DMS153 treated with DMSO at 0.1 percent for 48 hours (cell line): ENCODE measurements at regions not wholly inside any gene's neighbourhood (a gene's known extent, or its start where the extent isn't known, plus 50 kb on each side); places are given as distances from the start of the nearest gene placed in this dataset.
"Not testable (repeated sequence)": the region's sequence is repeated elsewhere in the genome, so short reads cannot be mapped to it uniquely, and the experiment has no call there.

Experiments
- DNase-seq: peaks from one replicate; lab custom pipeline; 2025; ENCODE audit not compliant: unreplicated experiment; lab: John Stamatoyannopoulos, UW

DNA sequence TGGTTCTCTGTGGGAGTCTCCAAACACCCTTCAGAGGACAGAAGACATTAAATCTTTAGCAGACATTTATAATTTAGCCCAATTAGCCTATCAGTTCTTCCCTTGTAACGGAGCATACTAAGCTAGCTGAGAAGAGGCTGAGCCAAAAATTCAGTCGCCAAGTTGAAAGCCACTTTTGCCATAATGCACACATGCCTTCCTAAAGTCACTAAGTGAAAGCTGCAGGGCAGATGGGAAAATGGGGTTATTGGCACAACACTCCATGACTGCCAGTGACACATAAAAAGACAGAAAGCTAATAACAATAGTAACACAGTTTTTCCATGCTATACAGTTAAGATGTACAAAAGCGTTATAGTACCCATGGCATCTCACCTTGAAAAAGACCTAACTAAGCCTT is 176.2 kb downstream of the DIRAS2 start:
- DNase-seq: no peak

DNA sequence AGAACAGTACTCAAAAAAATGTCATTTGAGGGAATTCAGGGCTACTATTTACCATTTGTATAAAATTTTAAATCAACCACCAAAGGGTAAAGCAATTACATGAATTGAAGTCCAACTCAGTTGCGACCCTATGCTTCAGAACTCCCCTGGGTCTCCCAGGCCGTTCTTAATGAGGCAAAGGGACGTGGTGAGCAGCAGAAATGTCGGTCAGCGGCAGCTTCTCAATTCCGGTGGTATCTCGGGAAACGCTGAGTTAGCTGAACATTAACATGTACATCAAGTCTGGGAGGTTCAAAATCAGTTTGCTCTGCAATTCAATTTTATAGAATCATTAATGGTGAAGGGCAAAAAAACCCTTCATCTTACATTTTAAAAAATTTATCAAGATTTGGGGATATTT is 173.2 kb downstream of the DIRAS2 start:
- no peak for DNase-seq

DNA sequence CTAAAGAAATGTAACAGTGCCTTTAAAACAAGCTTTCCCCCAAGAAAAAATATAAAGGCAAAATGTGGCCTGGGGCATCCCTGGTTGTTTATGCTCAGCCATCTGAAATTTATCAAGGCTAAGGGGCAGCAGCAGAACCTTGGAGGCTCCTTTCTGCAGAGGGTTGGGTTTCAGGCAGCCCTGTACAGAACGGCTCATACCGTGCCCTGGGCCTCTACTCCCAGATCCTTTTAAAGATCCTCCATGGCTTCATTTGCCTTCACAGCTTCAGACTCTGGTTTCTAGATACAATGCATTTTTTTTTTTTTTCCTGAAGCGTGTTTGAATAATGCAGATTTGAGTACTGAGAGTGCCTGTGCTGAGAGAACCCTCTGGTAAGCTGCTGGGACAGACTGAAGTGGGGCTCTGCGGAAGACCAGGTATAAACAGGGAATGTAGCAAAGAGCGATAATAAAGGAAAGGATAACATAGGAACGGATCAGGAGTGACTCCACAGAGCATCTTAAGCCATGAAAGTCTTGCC is 172.7 kb downstream of the DIRAS2 start:
- DNase-seq: no peak

DNA sequence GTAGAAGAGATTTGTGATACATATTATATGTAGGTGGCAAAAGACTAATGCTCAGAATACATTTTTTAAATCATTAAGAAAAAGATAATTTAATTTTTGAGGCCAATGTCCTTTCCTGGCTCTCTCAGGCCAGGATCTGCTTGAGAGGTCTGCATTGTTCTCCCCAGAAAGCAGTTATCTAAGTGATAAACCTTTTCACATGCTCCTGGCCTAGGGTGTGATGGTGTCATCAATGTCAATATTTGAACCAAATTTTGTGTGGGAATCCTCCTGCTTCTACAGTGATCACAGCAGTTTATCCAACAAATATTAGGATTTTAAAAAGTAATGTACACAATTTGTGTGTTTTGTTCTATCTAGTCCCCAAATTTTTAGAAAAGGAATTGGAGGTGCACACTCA is 166.6 kb downstream of the DIRAS2 start:
- DNase-seq: no peak

DNA sequence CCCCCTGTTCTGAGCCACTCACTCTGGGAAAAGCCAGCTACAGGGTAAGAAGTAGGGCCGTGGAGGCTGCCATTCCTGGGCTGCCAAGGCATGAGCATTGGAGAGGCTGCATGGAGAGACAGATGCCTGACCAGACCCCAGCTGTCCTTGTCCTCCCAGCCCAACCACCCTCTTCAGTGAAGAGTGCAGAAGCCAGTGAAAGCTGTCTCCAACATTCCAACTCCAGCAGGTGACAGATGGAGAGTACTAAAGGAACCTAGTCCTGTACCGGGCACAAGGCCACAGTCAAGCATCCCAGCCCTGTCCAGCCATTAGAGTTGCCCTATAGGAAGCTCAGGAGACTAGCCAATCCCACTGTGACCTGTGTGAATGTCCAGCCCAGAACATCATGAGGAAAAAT is 165.1 kb downstream of the DIRAS2 start:
- DNase-seq: no peak

DNA sequence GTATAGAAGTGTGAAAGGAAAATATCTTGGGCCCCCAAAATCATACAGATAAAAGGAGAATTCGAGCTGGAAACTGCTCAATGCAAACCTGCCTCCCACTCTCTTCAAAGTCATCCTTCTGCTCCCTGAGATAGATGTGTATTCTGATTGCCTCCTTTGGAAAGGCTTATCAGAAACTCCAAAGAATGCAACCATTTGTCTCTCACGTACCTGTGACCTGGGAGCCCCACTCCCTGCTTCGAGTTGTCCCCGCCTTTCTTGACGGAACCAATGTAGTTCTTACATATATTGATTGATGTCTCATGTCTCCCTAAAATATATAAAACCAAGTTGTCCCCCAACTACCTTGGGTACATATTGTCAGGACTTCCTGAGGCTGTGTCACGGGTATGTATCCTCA is 163.8 kb downstream of the DIRAS2 start:
- DNase-seq: no peak

DNA sequence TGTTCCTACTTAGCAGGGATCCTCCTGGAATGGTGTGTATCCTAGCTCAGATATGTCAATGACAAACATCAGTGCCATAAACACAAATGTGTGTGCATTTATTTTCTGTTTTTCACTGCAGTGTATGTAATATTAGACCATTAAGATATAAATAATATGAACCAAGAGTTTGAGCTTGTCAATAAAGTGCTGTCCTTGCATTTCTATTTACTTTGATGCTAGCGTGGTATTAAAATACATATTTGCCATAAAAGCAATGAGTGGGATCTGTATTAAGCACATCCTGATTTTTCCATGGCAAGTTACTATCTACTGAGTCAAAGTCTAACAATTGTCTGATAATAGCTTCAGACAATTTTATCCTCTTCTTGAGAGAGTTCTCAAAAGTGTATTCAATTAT is 157.6 kb downstream of the DIRAS2 start:
- DNase-seq: no peak

DNA sequence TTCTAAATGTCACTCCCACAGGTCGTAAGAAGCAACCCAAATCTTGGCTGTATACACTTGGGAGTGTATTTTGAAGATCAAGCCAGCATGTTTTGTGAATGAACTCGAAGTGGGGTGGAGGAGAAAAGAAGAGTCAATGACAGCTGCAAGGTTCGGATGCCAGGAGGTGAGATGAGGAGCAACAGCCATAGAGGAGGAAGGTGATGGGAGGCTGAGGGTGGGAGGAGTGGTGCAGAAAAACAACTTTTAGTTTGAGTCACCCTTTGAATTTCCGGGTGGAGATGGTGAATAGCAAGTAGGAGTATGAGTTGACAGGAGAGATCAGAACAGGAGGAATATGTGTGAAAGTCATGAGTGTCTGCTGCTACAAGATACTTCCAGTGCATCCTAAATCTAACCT is 153.6 kb downstream of the DIRAS2 start:
- no peak for DNase-seq

DNA sequence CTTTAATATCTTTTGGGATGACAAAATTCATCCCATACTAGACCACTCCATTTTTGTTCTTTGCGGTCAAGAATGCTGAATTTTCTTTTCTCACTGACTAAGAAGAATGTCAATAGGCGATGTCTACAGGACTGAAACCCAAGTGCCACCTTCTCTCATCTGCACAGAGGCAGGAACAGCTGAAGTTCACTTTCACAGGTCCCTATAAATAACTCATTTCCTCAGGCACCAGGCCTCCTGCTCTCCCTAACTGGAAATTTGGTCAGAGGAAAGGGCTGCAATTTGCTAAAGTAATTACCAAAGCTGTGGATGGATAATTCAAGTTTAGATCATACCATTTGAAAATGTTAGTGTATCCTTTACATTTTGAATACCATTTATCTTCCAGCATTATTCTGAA is 142.9 kb downstream of the DIRAS2 start:
- DNase-seq: no peak

DNA sequence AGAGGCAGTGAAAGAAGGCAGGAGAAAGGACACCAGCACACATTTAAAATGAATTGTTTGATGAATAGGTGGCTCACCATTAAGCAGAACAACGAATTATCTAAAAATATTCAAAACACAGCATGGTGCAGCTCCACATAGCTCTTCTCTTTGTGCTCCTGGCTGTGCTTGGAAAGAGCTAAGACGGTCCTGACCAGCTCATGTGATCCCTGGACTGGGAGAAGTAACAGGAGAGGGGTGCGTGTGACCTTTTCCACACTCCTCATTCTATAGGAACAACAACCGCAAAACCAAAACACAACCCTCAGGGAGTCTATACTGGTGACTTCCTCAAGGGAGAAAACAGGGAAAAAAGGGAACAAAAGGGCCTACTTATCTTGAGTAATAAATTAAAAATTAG is 140.5 kb downstream of the DIRAS2 start:
- DNase-seq: no peak

DNA sequence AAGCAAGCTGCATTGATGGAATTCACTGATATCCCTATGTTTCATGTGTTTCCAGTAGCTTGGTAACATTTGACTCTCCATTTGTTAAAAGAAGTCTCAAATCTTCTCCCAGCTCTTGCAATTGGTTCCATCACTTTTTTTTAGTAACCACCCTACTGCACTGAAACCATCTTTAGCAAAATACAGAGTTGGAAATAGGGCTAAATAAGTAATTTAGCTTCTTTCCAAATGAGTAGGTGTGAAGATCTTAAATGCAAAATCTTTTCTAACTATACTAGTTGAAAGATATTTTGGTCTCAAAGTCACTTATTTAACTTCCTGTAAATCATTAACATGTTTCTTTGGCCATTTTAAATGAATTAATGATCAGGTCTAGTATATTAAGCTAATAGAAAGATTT is 138.1 kb downstream of the DIRAS2 start:
- DNase-seq: no peak

DNA sequence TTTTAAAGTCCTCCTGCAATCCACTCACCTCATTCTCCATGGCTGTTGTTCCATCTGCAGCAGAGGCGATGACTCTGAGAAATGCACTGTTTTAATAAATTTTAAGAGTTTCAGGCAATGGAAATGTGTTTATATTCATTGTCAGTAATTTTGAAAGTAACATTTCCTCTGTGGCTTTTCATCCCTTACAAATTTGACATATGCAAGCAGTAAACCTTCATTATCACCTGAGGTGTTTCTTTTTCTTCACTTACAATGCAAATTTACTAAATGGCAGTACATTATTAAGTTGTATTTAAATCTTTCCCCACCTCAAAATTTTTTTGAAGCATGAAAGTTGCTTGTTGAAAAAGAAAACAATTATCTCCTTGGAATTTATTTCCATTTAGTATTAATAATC is 136.9 kb downstream of the DIRAS2 start:
- DNase-seq: no peak

DNA sequence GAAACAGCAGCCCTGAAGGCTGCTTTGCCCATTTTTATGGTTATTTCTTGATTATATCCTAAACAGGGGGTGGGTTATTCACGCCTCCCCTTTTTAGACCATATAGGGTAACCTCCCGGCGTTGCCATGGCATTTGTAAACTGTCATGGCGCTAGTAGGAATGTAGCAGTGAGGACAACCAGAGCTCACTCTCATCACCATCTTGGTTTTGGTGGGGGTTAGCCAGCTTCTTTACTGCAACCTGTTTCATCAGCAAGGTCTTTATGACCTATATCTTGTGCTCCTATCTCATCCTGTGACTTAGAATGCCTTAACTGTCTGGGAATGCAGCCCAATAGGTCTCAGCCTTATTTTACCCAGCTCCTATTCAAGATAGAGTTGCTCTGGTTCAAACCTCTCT is 136.2 kb downstream of the DIRAS2 start:
- DNase-seq: not testable (repeated sequence)

DNA sequence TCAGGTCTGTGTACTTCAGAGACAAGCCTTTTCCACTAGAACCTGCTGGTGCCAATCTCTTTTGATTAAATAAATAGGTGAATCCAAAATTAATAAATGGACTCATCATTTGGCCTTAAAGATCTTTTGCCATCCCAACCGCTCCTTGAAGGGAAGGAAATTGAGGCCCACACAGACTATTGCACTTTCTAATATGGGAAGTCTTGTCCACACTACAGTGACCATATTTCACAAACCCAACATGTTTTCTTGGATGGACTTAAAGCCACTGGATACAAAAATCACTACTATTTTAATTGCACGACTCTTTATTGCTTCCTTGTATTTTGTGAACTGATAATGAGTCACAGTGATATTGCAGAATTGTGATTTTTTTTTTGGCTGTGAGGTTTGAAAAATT is 135.0 kb downstream of the DIRAS2 start:
- DNase-seq: no peak

DNA sequence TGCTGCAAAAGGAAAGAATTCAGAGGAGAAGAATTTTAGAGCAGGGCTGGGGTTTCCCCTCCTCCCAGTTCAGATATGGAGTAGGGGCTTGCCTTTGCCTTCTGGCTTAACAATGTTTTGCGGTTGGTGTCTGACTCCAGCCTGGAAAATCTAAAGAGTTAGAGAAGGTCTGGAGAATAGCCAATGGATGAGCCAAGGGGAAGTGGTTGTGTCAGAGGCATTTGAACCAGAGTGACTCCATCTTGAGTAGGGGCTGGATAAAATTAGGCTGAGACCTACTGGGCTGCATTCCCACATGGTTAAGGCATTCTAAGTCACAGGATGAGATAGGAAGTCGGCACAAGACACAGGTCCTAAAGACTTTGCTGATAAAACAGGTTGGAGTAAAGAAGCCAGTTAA is 133.7 kb downstream of the DIRAS2 start:
- DNase-seq: no peak

DNA sequence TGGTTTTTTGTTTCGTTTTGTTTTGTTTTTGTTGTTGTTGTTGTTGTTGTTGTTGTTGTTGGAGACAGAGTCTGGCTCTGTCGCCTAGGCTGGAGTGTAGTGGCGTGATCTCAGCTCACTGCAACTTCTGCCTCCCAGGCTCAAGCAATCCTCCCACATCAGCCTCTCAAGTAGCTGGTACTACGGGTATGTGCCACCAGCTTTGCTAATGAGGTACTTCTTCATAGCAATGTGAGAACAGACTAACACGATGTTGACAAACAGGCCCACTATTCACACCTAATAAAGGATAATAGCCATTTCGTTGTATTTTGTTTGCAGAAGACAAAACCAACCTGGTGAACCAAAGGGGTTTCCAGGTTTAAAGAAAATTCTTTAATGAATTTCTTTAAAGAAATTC is 130.9 kb downstream of the DIRAS2 start:
- no peak for DNase-seq

DNA sequence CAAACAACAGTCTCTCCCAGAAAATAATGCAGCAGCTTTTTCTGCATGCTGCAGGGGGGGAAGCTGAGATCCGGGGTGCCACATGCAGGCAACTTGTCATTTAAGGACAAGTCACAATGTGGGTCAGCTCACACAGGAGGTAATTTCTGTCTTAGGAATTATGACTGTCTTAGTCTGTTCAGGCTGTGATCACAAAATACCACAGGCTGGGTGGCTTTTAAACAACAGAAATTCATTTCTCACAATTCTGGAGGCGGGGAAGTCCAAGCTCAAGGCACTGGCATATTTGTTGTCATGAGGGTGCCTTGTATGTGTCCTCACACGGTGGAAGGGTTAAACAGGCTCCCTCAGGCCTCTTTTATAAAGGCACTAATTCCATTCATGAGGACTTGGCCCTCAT is 127.7 kb downstream of the DIRAS2 start:
- DNase-seq: no peak

DNA sequence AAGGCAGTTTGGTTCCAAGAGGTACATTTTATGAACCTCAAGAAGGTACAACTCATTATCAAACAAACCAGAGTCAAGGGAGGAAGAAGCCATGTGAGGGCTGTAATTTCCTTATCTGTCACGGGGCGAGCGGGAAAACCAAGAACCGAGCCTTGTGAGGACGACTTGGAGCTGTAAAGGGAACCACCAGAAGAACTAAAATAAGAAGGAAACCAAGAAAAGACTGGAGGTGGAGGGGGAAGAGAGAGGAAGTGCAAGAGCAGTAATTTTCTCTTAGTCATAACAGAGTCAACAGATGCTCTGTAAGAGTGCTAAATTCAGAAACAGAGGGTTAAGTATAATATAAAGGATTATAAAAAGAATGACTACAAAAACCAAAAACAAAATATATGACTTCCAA is 127.1 kb downstream of the DIRAS2 start:
- DNase-seq: no peak

DNA sequence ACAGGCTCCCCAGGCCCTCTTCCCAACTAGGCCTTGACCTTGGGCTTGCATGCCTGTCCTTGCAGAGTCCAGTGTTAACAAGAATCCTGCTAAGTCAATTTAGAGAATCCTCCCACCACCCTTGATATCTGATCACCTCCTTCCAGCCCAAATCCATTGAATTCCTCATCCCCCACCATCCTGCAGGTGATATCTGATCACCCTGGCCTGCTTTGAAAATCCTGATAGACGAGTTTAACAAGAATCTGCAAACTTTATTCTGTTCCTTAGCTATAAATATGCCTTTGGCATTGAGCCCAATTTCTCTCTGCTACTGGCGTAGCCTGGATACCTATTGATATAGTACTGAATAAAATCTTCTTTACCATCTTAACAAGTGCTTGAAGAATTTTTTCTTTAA is 125.5 kb downstream of the DIRAS2 start:
- no peak for DNase-seq

DNA sequence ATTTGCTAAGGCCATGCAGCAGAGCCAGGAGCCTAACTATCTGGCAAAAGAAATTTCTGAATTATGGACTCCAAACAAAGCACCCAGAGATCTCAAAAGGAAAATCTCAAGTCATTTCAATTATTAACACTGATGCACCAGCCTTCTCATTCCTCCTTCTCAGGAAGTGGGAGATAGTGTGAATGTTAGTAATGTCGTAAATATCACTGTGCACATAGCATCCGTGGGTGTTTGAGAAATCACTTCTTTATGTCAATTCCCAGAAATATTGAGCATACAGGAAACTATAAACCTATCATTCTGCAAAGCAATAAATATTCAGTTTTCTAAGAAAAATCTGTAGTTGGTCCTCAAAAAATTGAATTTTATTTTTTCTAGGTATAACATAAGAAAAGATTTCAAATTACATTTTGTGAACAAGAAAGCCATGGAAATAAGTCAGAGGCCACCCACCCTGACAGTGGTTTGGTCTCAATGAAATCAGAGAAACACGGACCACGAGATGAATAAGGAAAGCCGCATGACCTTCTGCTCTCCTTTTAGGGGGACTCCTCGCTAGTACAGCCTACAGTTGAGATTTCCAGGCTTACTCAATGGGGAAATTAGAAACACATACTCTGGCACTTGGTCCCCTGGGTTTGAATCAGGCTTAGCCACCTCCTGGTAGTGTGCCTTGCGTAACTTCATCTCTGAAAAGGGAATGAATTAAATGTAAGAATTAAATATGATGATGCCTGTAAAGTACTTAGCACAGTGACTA is 120.6 kb downstream of the DIRAS2 start:
- no peak for DNase-seq

DNA sequence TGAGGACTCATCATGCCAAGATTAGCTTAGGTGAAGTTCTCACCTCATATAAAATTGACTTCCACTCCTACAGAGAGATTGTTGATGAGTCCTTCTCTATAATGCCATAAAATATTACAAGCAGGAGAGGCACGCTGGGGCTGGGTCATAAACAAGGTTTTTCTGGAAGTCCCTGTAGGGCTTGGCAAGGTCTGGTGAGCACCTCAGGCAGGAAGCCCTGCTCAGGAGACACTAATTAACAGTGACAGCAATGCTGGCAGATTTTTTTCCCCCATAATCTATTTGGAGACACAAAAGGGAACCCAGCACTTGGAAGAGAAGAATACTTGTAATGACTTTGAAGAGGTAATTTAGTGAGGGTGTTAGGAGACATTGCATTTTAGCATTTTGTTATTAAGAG is 118.7 kb downstream of the DIRAS2 start:
- DNase-seq: no peak

DNA sequence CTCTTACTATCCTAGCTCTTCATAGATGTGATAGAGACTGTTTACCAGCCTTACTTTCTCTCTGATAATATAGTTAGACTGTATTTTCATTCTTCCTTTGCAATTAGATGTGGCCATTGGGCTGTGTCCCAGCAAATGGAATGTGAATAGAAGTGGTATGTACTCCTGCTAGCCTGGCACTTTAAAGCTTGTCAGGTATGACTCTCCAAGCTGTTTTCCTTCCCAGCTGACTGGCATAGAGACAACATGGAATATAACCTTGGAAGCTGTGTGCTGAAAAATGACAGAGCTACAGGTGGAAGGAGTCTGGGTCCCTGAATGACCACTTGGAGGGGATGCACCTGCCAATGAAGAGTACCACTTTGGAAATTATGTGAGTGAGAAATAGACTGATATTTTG is 116.2 kb downstream of the DIRAS2 start:
- DNase-seq: no peak

DNA sequence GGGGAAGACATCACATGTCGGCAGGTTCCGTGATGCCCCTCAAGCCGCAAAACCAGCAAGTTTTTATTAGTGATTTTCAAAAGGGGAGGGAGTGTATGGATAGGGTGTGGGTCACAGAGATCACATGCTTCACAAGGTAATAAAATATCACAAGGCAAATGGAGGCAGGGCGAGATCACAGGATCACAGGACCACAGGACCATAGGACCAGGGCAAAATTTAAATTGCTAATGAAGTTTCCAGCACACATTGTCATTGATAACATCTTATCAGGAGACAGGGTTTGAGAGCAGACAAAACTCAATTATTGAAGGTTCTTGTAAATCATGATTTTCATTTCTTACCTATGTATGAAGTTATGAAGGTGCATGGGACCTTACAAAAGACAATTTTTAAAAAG is 106.5 kb downstream of the DIRAS2 start:
- DNase-seq: not testable (repeated sequence)
